Lower leg skin (tissue), 3 donors: ENCODE measurements at regions not wholly inside any gene's neighbourhood (a gene's known extent, or its start where the extent isn't known, plus 50 kb on each side); places are given as distances from the start of the nearest gene placed in this dataset.

Source experiments
- CTCF ChIP-seq, 3 donors: fragments of 450-650 bp; IDR thresholded peaks; one replicate each; pipeline ENCODE4 v1.5.1; 2016; ENCODE audit warnings: antibody characterized with exemption in 3 of 3, mild to moderate bottlenecking in 3 of 3, moderate library complexity in 2 of 3
- POLR2A ChIP-seq, 2 donors: fragments of 450-650 bp; IDR thresholded peaks; one replicate each; pipeline ENCODE4 v1.6.1; 2016 to 2017; ENCODE audit warnings: antibody characterized with exemption in 2 of 2, mild to moderate bottlenecking in 1 of 2, moderate library complexity in 1 of 2

- TF ChIP-seq CTCF (IDR thresholded peaks at IDR 0.05) = no peak
- no peak for TF ChIP-seq POLR2A (IDR thresholded peaks at IDR 0.05)
These were observed 159.4 kb upstream of the KBTBD8 start for GRCh38 chr3:66838704-66839103.
